Large intestine (tissue), 3 donors: ENCODE measurements at regions not wholly inside any gene's neighbourhood (a gene's known extent, or its start where the extent isn't known, plus 50 kb on each side); places are given as distances from the start of the nearest gene placed in this dataset.
A peak's percentile ranks its signal among the peaks of the same experiment; 100 is the strongest.

Experiments
- DNase-seq, 2 donors: peaks; one replicate each; pipeline versions ENCODE4 v3.0.0 to v3.0.0-alpha.2; 2013
- H3K27ac ChIP-seq: one replicate; pipeline ENCODE4 v1.5.1; 2013; ENCODE audit warnings: low read length
- H3K27me3 ChIP-seq: 2 replicates; pipeline ENCODE4 v1.6.1; 2013; ENCODE audit warnings: low read length; ENCODE audit not compliant: control insufficient read depth, insufficient read depth
- H3K36me3 ChIP-seq: 2 replicates; pipeline ENCODE4 v1.6.1; 2013; ENCODE audit warnings: low read length; ENCODE audit not compliant: control insufficient read depth, insufficient read depth
- H3K4me1 ChIP-seq: one replicate; pipeline ENCODE4 v1.6.1; 2013; ENCODE audit warnings: low read length; ENCODE audit not compliant: control insufficient read depth, insufficient read depth
- H3K4me3 ChIP-seq: one replicate; pipeline ENCODE4 v1.5.1; 2013; ENCODE audit warnings: low read length
- H3K9me3 ChIP-seq: one replicate; pipeline ENCODE4 v1.6.1; 2013; ENCODE audit warnings: mild to moderate bottlenecking, low read depth, low read length, moderate library complexity; ENCODE audit not compliant: control insufficient read depth
- WGBS: methylation state at CpG from one replicate; pipeline ENCODE4 v1.1.5; 2013; ENCODE audit warnings: low lambda C conversion rate; ENCODE audit not compliant: insufficient coverage; 5-methylcytosine and 5-hydroxymethylcytosine counted together

DNA sequence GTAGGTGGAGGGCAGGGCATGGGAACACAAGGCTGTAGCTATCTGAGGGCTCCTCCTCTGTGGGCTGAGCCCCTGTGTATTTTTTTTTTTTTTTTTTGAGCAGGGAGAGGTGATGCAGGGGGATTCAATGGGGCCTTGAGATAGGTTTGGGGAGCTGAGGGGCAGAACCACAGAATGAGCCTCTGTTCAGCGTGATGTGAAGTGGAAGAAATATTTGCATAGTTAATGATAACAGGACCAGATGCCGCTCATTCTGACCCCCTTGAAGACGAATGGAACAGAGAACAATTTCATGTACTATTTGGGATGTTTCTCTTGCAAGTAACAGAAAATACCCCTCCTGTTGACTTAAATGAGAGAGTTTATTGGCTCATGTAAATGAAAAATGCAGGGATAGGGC lies 69.7 kb upstream of the EMX2 start:
- DNase-seq, result no peak
- Histone ChIP-seq H3K9me3 (no peaks in the 10 kb centered on the region), H3K4me1 (no peaks in the 10 kb centered on the region), H3K4me3 (no peak overlapping the region), H3K27me3 (peaks cover 7% of the 10 kb centered on the region), H3K36me3 (no peaks in the 10 kb centered on the region), H3K27ac (no peak overlapping the region)
- 71% methylated on average over 1 of the region's 3 CpGs for WGBS

GRCh38 chr10:117471344-117471874 lies 71.1 kb upstream of the EMX2 start:
- Histone ChIP-seq H3K9me3 (no peaks in the 10 kb centered on the region), H3K27ac (no peak overlapping the region), H3K4me3 (no peak overlapping the region), H3K36me3 (no peaks in the 10 kb centered on the region), H3K4me1 (no peaks in the 10 kb centered on the region), H3K27me3 (peaks cover 7% of the 10 kb centered on the region)
- DNase-seq, result no peak
- no CpG with 5 or more reads among the region's 3 CpGs for WGBS

- WGBS, result 60% methylated on average over 1 of the region's 5 CpGs
- Histone ChIP-seq H3K4me3 (no peak overlapping the region), H3K27me3 (peaks cover 7% of the 10 kb centered on the region), H3K36me3 (no peaks in the 10 kb centered on the region), H3K4me1 (no peaks in the 10 kb centered on the region), H3K9me3 (no peaks in the 10 kb centered on the region), H3K27ac (no peak overlapping the region)
- no peak for DNase-seq
Observed at GRCh38 chr10:117470733-117471132, 71.8 kb upstream of the EMX2 start.

DNA sequence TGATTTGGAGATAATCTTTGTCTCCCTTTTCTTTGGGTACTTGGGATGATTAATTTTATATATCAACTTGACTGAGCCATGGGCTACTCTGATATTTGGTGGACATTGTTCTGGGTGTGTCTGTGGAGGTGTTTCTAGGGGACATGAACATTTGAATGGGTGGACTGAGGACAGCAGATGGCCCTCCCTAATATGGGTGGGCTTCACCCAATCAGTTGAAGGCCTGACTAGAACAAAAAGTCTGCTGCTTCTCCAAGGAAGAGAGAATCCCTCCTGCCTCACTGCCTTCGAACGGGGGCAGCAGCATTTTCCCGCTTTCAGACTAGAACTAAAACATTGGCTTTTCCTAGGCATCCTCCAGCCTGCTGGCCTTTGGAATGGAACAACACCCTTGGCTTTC lies 73.9 kb upstream of the EMX2 start:
- H3K4me3 ChIP-seq, result no peak overlapping the region
- peaks cover 7% of the 10 kb centered on the region for H3K27me3 ChIP-seq
- no peaks in the 10 kb centered on the region for H3K36me3 ChIP-seq
- no peaks in the 10 kb centered on the region for H3K9me3 ChIP-seq
- no CpG with 5 or more reads among the region's 3 CpGs for WGBS
- H3K27ac ChIP-seq, result no peak overlapping the region
- no peaks in the 10 kb centered on the region for H3K4me1 ChIP-seq
- no peak for DNase-seq

DNA sequence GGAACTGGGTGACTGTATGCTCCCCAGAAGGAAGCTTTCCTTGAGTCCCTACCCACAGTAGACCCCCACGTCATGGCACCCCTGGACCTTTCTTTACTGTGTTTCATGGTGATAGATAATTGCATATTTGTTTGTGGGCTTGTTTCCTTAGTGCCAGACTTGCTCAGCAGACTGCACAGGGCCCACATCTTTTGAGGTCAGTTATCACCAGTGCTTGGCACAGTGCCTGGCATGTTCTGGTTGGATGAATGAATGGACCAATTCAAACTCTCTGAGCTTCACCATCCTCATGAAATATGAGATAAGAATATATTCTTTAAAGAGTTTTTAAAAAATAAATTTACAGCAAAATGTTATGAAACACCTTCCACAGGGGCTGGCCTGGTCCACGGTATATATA lies 78.4 kb upstream of the EMX2 start:
- Histone ChIP-seq H3K4me1 (peaks cover 5% of the 10 kb centered on the region), H3K27me3 (no peaks in the 10 kb centered on the region), H3K4me3 (no peak overlapping the region), H3K36me3 (no peaks in the 10 kb centered on the region), H3K9me3 (no peaks in the 10 kb centered on the region), H3K27ac (no peak overlapping the region)
- WGBS, result no CpG with 5 or more reads among the region's 2 CpGs
- DNase-seq, result no peak

GRCh38 chr10:117463545-117463920 lies 79.0 kb upstream of the EMX2 start:
- no CpG with 5 or more reads among the region's 1 CpG for WGBS
- Histone ChIP-seq H3K27ac (no peak overlapping the region), H3K9me3 (no peaks in the 10 kb centered on the region), H3K4me3 (no peak overlapping the region), H3K27me3 (no peaks in the 10 kb centered on the region), H3K36me3 (no peaks in the 10 kb centered on the region), H3K4me1 (peaks cover 5% of the 10 kb centered on the region)
- no peak for DNase-seq

GRCh38 chr10:117462816-117463544 lies 79.6 kb upstream of the EMX2 start:
- Histone ChIP-seq H3K9me3 (no peaks in the 10 kb centered on the region), H3K27me3 (peaks cover 1% of the 10 kb centered on the region), H3K36me3 (no peaks in the 10 kb centered on the region), H3K4me3 (no peak overlapping the region), H3K27ac (no peak overlapping the region), H3K4me1 (peaks cover 5% of the 10 kb centered on the region)
- no CpG with 5 or more reads among the region's 1 CpG for WGBS
- no peak for DNase-seq

GRCh38 chr10:117462424-117462792 lies 80.1 kb upstream of the EMX2 start:
- H3K4me3 ChIP-seq, result no peak overlapping the region
- peaks cover 5% of the 10 kb centered on the region for H3K4me1 ChIP-seq
- no peaks in the 10 kb centered on the region for H3K36me3 ChIP-seq
- H3K27ac ChIP-seq, result peak overlapping the region; percentile 51
- no peak for DNase-seq
- H3K9me3 ChIP-seq, result no peaks in the 10 kb centered on the region
- H3K27me3 ChIP-seq, result peaks cover 3% of the 10 kb centered on the region
- WGBS, result no CpG with 5 or more reads among the region's 6 CpGs

DNA sequence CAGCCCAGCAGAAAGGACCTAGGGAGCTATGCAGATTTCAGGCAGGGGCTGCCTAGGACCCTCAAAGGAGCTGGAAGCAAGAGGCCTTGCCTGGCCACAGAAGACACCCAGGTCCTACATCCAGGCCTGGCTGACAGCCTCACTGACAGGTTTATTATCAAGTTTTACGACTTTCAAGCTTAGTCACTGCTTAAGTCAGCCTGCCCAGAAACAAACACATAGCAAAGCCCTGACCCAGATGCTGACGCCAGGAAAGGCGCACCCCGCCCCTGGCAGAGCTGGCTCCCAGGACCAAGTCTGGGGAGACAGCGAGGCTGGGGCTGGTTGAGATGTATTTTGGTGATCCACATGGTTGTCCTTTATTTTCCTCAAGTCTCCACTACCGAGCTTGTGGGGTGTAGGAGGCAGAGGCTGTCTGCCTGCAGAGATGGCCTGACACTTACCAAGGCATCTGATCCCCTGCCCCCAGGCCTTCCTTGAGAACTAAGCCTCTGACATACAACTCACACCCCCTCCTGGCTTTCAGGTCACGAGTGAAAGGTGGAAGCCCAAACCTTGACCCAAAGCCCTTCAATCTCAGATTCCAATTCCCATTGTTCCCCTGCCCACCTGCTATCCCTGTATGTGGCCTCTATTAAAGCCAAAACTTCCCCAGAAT lies 80.7 kb upstream of the EMX2 start:
- no peak overlapping the region for H3K4me3 ChIP-seq
- DNase-seq, result peak; percentile 86 to 87
- no peaks in the 10 kb centered on the region for H3K9me3 ChIP-seq
- H3K27ac ChIP-seq, result peak overlapping the region; percentile 51
- peaks cover 3% of the 10 kb centered on the region for H3K27me3 ChIP-seq
- no CpG with 5 or more reads among the region's 7 CpGs for WGBS
- H3K4me1 ChIP-seq, result peaks cover 5% of the 10 kb centered on the region
- H3K36me3 ChIP-seq, result no peaks in the 10 kb centered on the region

- Histone ChIP-seq H3K4me1 (peaks cover 5% of the 10 kb centered on the region), H3K9me3 (no peaks in the 10 kb centered on the region), H3K4me3 (no peak overlapping the region), H3K27me3 (peaks cover 3% of the 10 kb centered on the region), H3K36me3 (no peaks in the 10 kb centered on the region), H3K27ac (peak overlapping the region; percentile 8)
- WGBS, result no CpG with 5 or more reads among the region's 7 CpGs
- DNase-seq, result no peak
Observed at GRCh38 chr10:117460846-117461765, 81.4 kb upstream of the EMX2 start.
